Panc1 (cell line): ENCODE measurements at regions not wholly inside any gene's neighbourhood (a gene's known extent, or its start where the extent isn't known, plus 50 kb on each side); places are given as distances from the start of the nearest gene placed in this dataset.

Experiments used
- ATAC-seq: fragments of 200-7000 bp; cut with Tn5 transposase; 2 replicates; pipeline ENCODE4 v1.9.1; 2020; ENCODE audit warnings: mild to moderate bottlenecking, moderate library complexity
- BruUV-seq: library from RNA; stranded (reverse); fragments of 400-500 nt; replicated peaks from 2 replicates; lab custom pipeline; 2021; lab: Mats Ljungman, UMichigan
- CTCF ChIA-PET: fragments of 300-600 bp; sonication (Branson Sonifier 250); formaldehyde crosslinking; loops from one replicate; lab custom pipeline; 2022; ENCODE audit warnings: antibody characterized with exemption; lab: Charles Lee
- POLR2A ChIA-PET: fragments of 300-600 bp; sonication (Branson Sonifier 250); formaldehyde crosslinking; loops from one replicate; lab custom pipeline; 2022; ENCODE audit warnings: antibody characterized with exemption; lab: Charles Lee
- DNase-seq: peaks from one replicate; pipeline ENCODE4 v3.0.0-alpha.2; 2010; ENCODE audit warnings: low read depth, low spot score
- H3K27ac ChIP-seq: 2 replicates; pipeline ENCODE4 v1.5.1; 2011; ENCODE audit warnings: mild to moderate bottlenecking, low read length, inconsistent platforms
- H3K27me3 ChIP-seq: fragments of 200-500 bp; sonication (Bioruptor generic); 2 replicates; pipeline ENCODE4 v1.6.0; 2014; ENCODE audit warnings: low read length, inconsistent platforms; ENCODE audit not compliant: control insufficient read depth, insufficient read depth
- H3K36me3 ChIP-seq: fragments of 200-500 bp; sonication (Bioruptor generic); 2 replicates; pipeline ENCODE4 v1.5.1; 2014; ENCODE audit warnings: inconsistent platforms, mild to moderate bottlenecking, low read length, moderate library complexity; ENCODE audit not compliant: control insufficient read depth, insufficient read depth
- H3K4me1 ChIP-seq: 2 replicates; pipeline ENCODE4 v1.5.1; 2011; ENCODE audit warnings: inconsistent platforms, mild to moderate bottlenecking, low read length, moderate library complexity; ENCODE audit not compliant: control insufficient read depth, insufficient read depth
- H3K4me3 ChIP-seq, 2 experiments: 2 replicates each; pipeline ENCODE4 v1.5.1; 2011 to 2012; ENCODE audit warnings: low read depth in 2 of 2, low read length in 2 of 2, mild to moderate bottlenecking in 2 of 2, inconsistent platforms in 1 of 2, moderate library complexity in 1 of 2
- H3K9me3 ChIP-seq: fragments of 200-500 bp; sonication (Bioruptor generic); 2 replicates; pipeline ENCODE4 v1.5.1; 2014; ENCODE audit warnings: low read depth, mild to moderate bottlenecking, inconsistent platforms, low read length, moderate library complexity; ENCODE audit not compliant: control insufficient read depth, insufficient read depth
- POLR2AphosphoS5 ChIP-seq: IDR thresholded peaks from 2 replicates; pipeline ENCODE4 v1.6.1; 2012; ENCODE audit warnings: mild to moderate bottlenecking, low read depth, low read length, moderate library complexity
- REST ChIP-seq, 2 experiments: IDR thresholded peaks; 2 replicates each; pipeline ENCODE4 v1.6.1; 2011 to 2012; ENCODE audit warnings: low read depth in 2 of 2, control low read depth in 1 of 2, low read length in 1 of 2, mild to moderate bottlenecking in 1 of 2, moderate library complexity in 1 of 2; ENCODE audit not compliant: insufficient read depth in 1 of 2
- SIN3A ChIP-seq: IDR thresholded peaks from 2 replicates; pipeline ENCODE4 v1.6.1; 2012; ENCODE audit warnings: low read depth, mild to moderate bottlenecking, low read length, moderate library complexity, borderline replicate concordance; ENCODE audit not compliant: insufficient read depth
- TCF7L2 ChIP-seq: IDR thresholded peaks from 2 replicates; pipeline ENCODE4 v1.6.1; 2011; ENCODE audit warnings: mild to moderate bottlenecking, low read depth, low read length, inconsistent platforms
- in situ Hi-C: cut with HindIII; loops from 2 replicates; pipeline ENCODE4 v1.10.0; 2016; ENCODE audit warnings: low sequenced_read_pairs, low pct_unique_long_range_greater_than_20kb
- intact Hi-C: fragments of 100-400 bp; cut with micrococcal nuclease; formaldehyde crosslinking; loops from one replicate; pipeline ENCODE4 v1.10.0; 2022; ENCODE audit not compliant: unreplicated experiment
- TF ChIP-seq, protein P1 (sequence below): fragments of 450-650 bp; IDR thresholded peaks from 2 replicates; pipeline ENCODE4 v1.5.1; 2017; ENCODE audit warnings: mild to moderate bottlenecking

DNA sequence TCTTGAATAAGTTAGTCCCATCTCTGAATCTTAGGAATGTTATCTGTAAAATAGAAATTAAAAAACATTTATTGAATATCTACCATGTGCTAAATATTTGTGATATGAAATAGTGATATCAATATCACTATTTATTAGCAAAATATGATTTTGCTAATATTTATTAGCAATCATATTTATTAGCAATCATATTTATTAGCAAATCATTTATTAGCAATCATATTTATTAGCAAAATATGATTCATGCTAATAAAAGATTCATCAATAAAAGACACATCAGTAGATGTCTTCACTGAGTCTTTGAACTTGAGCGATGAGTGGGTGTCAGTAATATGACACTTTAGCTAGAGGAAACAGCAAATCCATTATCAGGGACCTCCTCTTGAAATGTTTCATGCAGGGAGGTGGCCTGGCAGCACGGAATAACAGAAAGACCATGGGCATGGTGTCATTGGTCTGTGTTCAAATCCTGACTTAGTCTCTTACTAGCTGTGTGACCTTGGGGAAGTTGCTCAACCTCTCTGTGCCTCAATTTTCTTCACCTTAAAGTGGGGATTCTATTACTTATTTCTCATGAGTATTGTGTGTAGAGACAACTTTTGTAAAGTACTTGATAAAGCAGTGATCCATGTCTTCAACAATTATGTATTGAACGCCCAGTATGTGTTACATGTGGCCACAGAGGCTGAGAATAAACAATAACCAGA, 456.2 kb upstream of the MEX3C start:
- no peak overlapping the region for H3K27ac ChIP-seq
- H3K27me3 ChIP-seq: no peaks in the 10 kb centered on the region
- no peaks in the 10 kb centered on the region for H3K36me3 ChIP-seq
- intact Hi-C loops: no loop called here
- in situ Hi-C loops: no loop called here
- no peaks in the 10 kb centered on the region for H3K4me1 ChIP-seq
- POLR2A ChIA-PET: no interaction called here
- no TSS peak for BruUV-seq
- H3K4me3 ChIP-seq: no peak overlapping the region
- TF ChIP-seq REST (IDR thresholded peaks at IDR 0.05; ENCODE audit: insufficient read depth in 1 of 2, low read depth in 2 of 2, low read length in 1 of 2): no peak
- no peak for TF ChIP-seq POLR2AphosphoS5
- no peak for TF ChIP-seq SIN3A
- TF ChIP-seq, protein P1, sequence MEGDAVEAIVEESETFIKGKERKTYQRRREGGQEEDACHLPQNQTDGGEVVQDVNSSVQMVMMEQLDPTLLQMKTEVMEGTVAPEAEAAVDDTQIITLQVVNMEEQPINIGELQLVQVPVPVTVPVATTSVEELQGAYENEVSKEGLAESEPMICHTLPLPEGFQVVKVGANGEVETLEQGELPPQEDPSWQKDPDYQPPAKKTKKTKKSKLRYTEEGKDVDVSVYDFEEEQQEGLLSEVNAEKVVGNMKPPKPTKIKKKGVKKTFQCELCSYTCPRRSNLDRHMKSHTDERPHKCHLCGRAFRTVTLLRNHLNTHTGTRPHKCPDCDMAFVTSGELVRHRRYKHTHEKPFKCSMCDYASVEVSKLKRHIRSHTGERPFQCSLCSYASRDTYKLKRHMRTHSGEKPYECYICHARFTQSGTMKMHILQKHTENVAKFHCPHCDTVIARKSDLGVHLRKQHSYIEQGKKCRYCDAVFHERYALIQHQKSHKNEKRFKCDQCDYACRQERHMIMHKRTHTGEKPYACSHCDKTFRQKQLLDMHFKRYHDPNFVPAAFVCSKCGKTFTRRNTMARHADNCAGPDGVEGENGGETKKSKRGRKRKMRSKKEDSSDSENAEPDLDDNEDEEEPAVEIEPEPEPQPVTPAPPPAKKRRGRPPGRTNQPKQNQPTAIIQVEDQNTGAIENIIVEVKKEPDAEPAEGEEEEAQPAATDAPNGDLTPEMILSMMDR: no peak
- no peak for TF ChIP-seq TCF7L2
- CTCF ChIA-PET: no interaction called here
- ATAC-seq: no peak
- no peak for DNase-seq
- no peaks in the 10 kb centered on the region for H3K9me3 ChIP-seq

- ChIA-PET CTCF (no interaction called here), POLR2A (no interaction called here)
- no peak overlapping the region for H3K27ac ChIP-seq
- H3K4me1 ChIP-seq: no peaks in the 10 kb centered on the region
- H3K27me3 ChIP-seq: no peaks in the 10 kb centered on the region
- in situ Hi-C loops (no loop called here), intact Hi-C loops (no loop called here)
- no peaks in the 10 kb centered on the region for H3K36me3 ChIP-seq
- TF ChIP-seq SIN3A (no peak), POLR2AphosphoS5 (no peak), REST (IDR thresholded peaks at IDR 0.05; ENCODE audit: insufficient read depth in 1 of 2, low read depth in 2 of 2, low read length in 1 of 2) (no peak), TCF7L2 (no peak)
- TF ChIP-seq, protein P1: no peak
- DNase-seq (no peak), ATAC-seq (no peak)
- H3K9me3 ChIP-seq: no peaks in the 10 kb centered on the region
- BruUV-seq: no TSS peak
- H3K4me3 ChIP-seq: no peak overlapping the region
These were observed 457.2 kb upstream of the MEX3C start for GRCh38 chr18:51654488-51655326.
